ENCODE measurements at regions not wholly inside any gene's neighbourhood (a gene's known extent, or its start where the extent isn't known, plus 50 kb on each side); places are given as distances from the start of the nearest gene placed in this dataset.

DNA sequence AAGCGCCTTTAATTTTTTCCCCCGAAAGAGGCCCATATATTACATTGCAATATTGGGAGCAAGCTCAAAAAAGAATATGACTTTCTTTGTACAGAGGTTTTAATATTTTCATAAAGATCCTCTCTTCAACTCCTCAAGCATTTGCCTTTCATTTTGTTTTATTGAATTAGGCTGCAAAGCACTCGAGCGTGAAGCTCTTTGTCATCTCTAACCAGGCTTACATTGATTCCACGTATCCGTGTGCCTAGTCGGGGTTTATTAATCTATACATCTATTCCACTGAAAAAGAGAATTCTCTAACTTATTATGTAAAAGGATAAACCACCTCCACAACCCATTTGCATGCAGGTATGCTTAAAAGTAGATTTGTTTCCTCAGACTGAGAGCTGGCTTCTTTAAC is 234.8 kb upstream of the TMPO start:
- DNase-seq (ENCODE audit: low read depth): no peak

DNA sequence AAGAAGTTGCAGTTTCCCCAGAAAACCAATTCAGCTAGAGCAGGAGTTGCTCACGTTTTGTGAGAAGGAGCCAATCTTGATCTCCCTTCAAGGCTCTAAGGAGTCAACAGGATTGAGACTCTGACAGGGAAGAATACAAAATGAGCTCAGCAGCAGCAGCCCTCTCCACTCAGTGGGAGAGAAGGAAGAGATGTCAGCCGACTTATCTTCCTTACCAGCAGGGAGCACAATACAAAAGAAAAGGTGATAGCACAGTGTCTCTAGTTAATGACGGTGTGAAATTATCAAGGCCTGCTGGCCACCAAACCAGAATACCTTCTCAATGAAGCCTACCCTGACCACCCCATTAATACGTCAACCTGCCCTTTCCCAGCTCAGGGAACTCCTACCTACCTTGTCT is 223.6 kb upstream of the TMPO start:
- DNase-seq (ENCODE audit: low read depth): no peak

DNA sequence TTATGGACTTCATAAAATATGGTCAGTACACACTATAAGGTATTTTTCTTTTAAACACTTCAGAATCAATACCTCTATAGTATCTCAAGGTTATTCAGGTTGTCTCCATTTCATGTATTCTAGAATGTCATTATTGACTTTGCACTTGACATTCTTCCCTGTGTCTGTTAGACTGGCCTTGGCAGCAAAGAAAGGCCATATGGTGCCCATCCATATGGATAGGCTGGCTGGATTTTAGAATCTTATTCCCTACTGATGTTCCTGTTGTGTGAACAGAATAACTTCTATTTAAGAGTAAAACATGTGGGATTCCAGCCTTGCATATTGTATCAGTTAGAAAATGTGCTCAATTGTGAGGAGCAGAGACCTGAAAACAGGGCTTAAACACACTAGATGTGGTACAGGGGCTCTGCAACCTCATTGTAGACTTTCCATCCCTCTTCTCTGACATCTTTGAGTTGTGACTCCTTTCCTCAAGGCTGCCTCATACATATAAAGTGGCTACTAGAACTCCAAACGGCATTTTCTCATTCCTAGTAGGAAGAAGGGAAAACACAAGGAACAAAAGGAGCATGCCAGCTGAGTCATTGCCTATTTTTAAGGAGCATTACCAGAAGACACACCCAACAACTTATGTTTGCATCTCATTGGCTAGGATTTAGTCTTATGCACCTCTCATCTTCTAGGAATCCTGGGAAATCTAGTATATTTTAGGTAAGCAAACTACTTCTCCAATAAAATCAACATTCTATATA is 221.2 kb upstream of the TMPO start:
- DNase-seq (ENCODE audit: low read depth): no peak

DNA sequence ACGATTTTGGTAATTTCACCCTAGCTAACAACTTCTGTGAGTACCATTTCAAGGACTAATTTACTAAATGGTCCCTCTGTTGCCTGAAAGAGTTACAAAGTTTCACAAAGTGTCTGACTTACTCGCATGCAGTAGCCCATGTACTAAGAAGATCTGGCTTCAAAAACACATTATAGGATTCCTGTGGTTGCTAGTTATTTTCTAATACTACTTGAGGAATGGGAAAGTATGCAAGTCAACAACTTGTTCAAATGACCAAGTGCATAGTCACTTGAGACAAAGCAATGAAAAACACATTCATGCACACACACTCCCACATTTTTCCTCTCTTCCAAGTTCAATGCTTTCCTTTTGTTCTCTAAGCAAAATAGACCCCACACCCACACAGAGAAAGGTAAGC is 219.7 kb upstream of the TMPO start:
- DNase-seq (ENCODE audit: low read depth): no peak

DNA sequence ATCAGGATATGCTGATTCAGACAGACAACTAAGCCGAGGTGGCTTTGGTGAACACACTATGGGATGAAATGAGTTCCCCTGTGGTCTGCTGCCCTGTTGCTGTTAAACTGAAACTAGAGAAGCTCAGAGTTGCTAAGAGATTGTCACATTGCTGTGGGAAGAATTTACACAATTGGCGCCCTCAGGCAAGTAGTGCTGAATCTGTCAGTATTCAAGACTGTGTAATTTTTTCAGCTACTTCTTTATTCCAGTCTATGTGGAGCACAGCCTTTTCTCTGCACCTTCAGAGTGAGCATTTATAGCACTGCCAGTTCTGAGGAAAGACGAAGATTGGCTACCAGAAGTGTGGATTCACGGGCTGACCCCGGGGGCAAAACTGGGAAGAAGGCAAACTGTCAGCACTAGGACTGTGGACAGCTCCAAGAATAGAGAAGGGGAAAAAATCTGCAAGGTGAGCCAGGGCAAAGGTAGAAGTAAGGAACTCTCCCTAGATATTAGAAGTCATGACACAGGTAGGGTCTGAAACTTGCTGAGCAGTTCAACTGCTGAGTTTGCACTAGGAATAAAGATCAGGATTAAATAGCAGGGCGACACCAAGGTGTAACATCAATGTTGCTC is 218.8 kb upstream of the TMPO start:
- no peak for DNase-seq (ENCODE audit: low read depth)

DNA sequence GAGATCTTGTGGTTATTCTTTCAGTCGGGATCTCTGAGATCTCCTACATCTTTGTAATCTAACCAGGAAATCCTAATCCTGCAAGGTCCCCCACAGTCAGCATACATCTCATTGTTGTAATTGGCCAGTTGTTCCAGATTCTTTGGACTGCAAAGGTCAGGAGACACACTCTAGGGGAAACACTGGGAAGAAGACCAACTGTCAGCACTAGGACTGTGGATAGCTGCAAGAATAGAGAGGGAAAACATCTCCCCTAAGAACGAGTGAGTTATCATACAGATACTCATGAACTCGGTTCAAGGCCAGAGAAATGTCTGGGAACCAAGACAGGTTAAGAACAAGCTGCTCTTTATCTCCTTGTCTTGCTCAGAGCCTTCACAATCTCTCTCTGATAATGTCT is 217.9 kb upstream of the TMPO start:
- no peak for DNase-seq (ENCODE audit: low read depth)

DNA sequence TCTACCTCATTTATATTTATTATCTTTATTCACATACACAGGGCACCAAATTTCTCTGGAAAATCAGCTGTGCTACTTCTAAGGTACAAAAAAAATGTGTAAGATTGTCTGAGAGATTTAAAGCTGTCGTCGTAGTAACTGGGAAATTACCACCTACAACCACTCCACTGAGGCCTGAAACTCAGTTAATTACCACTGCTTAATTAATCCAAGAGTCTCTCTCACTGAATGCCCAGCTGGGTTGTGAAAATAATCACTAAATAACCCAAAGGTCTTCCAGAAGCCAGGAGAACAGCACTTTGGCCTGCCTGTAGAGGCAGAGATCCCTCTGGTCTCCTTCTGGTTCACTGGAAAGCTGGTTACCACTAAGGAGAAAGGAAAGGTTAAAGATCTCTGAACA is 207.2 kb upstream of the TMPO start:
- no peak for DNase-seq (ENCODE audit: low read depth)

DNA sequence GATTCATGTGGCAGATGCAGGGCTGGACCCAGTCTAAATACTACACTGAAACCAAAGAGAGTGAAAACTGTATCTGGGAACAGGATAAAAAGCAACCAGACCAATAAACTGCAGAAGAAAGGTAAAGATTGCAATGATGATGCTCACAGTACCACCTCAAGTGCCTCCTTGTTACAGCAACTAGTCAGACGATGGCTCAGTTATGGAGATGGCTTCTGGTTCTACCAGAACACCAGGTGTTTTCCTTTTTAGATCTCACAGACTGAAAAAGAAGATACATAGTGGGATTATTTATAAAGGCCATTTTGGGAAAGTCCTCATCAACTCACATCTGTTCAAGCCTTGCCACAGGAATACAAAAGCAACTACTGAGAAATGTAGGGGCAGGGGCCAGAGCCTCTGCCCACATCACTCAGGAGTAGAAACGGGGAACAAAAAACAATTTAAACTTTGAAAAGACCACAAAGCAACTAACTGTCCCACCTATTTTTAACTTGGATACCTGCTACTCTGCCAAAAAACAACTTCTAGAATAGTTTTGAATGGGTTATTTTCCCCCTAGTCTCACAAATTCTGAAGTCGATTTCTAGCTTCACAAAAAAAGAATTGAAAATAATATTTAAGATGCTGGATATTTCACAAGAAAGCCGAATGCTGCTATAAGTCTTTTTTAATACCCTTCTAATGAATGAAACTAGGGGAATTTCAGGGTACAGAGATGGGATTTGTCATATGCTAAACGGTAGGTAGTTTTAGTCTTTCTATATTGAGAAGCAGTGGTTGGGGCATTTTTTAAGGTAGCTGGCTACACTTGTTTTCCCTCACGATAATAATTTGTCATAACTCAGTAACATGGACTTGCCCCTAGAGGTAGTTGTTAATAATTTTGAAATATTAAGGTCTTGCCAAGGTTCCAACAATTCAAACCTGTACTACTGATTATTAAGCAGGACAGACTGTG is 197.2 kb upstream of the TMPO start:
- no peak for DNase-seq (ENCODE audit: low read depth)

DNA sequence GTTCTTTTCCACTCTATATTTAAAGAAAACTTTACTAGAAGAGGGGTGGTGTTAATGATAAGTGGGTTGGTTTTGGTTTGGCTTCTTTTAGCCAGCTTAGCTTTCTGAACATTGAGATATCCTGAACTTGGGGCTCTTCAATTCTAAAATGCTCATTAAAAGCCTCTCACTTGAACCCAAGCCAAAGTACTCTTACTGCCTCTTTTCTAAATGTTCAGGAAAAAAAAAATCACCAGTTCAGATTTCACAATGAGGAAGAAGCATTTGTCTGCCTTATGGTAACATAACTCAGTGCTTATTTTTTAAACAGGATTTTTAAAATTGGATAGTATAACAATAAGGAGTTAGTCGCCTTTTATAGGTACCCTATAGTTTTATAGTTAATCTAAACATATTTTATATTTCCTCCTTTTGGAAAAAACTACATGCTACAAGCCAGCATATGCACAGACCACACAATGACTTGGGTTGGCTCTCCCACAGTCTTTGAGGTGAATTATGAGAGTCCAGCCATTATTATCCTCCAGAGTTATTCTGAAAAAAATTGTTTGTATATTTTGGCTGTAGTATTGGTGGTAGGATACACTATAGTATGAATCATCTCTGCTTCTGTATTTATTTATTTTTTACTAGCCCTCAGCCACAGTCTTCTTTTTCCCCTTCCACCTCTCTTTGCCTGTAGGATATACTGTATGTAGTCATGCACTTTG is 195.5 kb upstream of the TMPO start:
- DNase-seq (ENCODE audit: low read depth): no peak

DNA sequence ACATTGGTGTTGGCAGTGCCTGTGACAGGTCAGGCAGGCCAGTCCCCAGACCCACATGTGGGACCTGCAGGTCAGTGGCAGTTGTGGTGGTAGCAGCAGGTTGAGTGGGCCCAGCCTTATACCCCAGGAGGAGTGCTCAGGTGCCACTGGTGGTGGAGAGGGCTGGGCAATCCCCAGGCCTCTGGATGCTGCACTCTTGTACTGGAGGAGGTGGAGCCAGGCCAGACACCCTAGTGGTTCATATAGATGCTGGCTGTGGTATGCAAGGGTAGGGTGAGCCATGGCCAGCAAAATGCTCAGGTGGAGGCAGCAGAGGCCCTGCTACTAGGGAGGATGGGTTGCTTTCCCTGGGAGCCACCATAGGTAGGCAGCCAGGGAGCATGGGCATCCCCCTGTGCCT is 190.4 kb upstream of the TMPO start:
- no peak for DNase-seq (ENCODE audit: low read depth)

DNA sequence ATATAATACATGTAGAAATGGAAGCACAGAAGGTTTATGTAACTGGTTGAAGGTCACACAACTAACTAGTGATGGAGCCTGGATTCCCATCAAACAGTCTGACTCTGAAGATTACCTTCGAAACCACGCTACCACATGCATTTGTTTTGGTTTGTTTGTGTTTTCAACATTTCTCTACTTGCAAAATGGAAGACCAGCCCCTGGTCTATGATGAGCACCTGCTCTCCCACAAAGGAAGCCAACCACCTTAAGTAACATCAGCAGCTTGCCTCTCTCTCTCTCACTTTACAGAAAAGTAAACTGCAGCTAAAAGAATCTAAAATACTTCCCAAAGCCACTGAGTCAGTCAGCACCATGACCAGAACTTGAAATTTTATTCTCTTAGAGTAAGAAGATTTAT is 186.9 kb upstream of the TMPO start:
- DNase-seq (ENCODE audit: low read depth): no peak

DNA sequence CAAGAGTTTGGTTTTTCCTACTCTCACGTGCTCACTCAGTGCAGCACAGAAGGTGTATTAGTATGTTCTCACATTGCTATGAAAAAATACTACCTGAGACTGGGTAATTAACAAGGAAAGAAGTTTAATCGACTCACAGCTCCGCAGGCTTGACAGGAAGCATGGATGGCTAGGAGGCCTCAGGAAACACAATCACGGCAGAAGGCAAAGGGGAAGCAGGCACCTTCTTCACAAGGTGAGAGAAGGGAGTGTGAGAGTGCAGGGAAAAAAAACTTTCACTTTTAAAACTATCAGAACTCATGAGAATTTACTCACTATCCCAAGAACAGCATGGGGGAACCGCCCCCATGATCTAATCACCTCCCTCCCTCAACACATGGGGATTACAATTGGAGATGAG is 185.8 kb upstream of the TMPO start:
- no peak for DNase-seq (ENCODE audit: low read depth)

DNA sequence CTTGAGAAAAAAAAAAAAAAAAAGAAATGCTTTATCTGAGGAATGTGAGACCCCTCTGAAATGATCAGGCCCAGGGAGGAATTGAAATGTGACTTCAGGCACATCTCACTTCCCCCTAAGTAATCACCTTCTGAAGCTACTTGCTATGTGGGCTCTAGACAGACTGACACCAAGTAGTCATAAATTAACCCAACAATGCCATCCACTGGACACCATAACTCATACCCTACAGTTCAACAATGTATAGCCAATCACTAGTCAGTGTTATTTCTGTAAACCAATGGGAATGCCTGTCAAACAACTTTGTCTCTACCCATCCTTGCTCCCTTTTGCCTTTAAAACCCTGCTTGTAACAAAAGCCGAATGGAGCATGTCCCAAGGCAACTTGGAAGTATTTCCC is 182.7 kb upstream of the TMPO start:
- no peak for DNase-seq (ENCODE audit: low read depth)

DNA sequence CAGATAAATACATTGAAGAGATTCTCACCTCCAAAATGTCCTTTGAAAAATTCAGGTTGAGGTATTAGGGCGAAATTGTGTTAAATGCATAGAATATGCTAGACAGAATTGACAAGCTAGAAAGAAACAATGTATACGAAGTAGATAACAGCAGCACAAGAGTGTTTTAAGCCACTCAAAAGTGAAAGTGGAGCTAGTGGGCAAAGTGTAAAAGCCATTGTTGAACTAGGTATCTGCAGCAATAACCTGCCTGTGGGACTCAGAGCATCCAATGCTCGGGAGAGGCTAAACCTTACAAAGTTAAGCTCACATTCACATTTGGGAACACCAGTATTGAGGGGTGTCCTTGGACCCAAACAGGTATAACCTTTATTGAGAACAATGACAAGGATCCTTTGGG is 180.6 kb upstream of the TMPO start:
- DNase-seq (ENCODE audit: low read depth): no peak

DNA sequence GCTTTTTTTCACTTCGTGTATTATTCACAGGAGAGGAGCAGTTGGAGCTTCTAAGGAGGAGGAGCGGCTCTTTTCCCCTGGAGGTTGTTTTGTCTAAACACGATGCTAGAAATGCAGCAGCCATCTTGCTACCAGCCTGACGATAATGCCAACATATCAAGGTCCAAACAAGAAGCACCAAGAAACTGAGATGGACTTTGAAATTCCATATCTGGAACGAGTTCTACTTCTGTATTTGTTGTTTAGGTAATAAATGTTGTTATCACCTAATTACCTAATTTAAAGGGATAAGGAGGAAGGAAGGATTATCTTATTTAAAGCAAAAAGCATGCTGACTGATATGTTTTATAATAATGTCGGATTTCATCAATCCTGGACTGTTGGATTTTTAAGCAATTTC is 174.4 kb upstream of the TMPO start:
- DNase-seq (ENCODE audit: low read depth): no peak

DNA sequence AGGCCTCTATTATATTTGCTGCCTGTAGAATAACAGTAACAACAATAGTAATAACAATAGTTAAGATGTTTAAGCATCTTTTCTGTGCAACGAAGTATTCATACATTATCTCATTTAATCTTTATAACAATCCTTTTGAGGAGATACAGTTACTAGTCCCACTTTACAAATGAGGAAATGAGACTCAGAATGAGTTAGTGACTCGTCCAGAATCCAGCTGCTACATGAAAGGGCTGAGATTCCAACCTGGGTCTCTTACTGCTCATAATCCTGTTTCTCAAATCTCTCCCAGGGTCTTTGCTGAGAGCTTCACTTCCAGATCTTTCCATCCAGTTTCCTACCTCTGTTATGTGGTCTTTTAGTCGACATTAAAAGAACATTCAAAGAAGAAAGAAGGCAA is 173.7 kb upstream of the TMPO start:
- DNase-seq (ENCODE audit: low read depth): no peak

DNA sequence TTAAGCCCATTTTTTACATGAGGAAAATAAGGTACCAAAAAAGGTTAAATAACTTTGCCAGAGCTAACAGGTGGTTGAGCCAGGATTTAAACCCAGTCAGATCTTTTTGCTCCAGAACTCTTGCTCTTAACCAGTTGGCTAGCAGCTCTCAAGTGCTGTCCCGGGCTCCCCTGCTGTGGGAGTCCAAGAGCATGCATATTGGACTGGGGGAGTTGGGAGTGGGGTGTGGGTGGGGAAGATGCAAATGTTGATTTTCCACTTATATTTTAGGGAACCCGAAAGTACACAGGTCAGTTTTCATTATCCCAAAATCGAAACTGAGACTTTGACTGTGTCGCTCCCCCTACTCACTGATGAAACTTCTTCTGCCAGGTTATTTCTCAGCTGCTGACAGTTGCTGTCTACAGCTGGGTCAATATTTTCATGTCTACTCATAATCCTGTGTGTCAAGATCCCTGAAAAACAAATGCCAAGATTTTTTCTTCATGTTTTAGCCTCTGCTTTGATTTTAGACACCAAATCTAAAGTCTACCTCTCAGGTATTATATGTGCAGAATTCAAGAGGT is 172.3 kb upstream of the TMPO start:
- DNase-seq (ENCODE audit: low read depth): no peak

DNA sequence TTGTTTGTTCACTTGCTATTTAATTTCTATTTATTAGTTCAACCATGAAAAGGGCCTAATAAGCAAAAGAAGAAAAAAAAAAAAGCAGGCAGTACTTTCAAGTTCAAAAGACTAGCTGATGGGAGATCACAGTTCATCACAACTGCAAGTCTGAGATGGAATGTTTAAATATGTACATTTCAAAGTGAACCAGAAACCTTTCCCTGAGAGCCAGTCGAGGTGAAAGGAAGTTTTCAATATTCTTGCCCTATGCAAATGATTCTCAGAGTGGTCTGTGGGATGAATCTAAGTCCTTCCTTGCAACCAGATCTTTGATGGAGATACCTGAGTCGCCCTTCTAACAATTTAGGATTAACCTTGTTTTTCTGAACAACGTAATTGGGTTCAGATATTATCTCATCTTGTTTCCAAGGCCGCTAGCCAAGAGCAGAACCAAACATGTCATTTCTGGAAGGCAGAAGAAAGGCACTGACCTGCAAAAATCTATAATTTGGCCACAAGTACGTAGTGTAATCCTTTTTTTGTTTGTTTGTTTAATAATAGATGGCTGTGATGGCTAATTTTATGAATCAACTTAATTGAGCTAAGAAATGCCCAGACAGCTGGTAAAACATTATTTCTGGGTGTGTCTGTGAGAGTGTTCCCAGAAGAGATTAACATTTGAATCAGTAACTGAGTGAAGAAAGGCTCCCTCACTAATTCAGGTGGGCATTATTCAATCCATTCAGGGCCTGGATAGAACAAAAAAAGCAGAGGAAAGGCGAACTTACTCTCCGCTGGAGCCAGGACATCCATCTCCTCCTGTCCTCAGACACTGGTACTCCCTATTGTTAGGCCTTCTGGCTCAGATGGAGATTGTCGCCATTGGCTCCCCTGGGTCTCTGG is 171.1 kb upstream of the TMPO start:
- no peak for DNase-seq (ENCODE audit: low read depth)

DNA sequence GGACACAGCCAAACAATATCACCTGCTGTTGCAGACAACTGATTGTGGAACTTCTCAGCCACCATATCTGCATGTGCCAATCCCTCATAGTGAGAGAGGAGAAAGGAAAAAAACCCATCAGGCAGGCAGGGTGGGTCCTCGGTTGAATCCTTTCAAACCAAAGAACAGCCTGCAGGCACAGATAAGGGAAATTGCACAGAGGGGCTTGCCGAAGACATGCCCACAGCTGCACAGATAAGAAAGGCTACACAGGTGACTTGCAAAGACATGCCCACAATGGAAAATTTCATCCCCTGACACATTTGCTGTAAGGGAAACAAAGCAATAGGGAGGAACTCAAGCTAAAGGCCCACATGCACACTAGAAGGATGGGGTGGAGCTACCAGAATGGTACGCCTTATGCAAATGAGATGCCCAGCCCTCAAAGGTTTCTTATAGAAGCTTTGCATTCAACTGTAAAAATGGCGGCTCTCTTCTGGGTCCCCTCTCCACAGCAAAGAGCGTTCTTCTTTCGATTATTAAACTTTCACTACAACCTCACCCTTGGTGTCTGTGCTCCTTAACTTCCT is 170.0 kb upstream of the TMPO start:
- DNase-seq (ENCODE audit: low read depth): no peak

DNA sequence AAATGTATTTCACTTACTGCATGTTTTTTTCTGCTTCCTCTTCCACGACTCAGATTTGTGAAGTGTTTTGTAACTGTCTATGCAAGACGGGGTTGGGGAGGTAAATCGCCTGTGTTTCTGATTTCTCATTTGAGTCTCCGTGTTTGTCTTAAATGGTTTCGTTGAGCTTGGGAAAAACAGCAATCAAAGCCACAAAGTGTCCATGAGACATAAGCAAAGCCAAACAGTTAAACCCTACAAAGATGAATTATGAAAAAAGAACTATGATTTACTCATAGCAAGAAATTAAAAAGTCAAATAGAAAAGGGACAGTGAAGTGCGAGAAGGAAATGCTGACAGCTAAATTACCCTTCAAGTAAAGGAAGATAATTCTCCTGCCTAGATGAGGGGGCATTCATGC is 164.3 kb upstream of the TMPO start:
- no peak for DNase-seq (ENCODE audit: low read depth)

DNA sequence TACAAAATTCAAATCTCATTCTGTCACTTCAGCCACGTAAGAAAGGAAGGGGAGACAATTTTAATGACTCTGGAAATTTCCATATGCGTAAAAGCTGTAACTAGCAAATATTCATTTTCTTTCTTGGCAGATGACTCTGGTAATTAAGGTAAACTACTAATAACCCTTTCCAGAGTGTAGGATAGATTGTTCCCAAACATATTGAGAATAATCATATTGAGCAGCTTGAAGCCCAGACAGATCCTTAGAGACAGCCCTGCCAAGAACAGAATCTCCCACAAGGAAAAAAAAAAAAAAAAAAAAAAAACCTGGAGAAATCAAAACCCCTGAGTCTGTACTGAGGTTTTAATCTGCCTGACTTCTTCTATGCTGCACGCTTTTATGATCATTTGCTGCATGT is 163.6 kb upstream of the TMPO start:
- DNase-seq (ENCODE audit: low read depth): no peak
